ENCODE measurements at regions not wholly inside any gene's neighbourhood (a gene's known extent, or its start where the extent isn't known, plus 50 kb on each side); places are given as distances from the start of the nearest gene placed in this dataset.

GRCh38 chr2:103734911-103735310, 973.1 kb downstream of the TMEM182 start:
- DNase-seq = no peak
- in situ Hi-C loops (cut with MboI; ENCODE audit: low pct_unique_long_range_greater_than_20kb, low sequenced_read_pairs) = no loop called here

- no peak for DNase-seq
These were observed 976.3 kb downstream of the TMEM182 start for GRCh38 chr2:103738108-103738507.

DNA sequence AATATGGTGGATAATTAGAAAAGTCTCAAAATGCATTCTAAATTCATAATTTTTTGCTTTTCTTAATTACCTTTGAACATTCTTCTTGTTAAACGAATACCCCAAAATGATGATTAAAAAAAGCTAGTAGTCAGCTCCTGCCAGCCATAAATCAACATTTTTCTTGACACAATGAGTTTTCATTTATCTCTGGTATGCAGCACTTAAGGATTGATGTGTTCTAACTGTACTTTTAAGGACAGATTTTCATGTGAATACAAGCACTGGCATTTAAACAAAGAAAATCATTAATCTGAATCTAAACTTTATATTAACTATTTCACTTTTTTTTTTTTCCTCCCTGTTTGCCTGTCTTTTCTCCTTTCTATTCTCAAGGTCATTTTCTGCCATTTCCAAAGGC, 976.8 kb downstream of the TMEM182 start:
- in situ Hi-C loops (cut with MboI; ENCODE audit: low pct_unique_long_range_greater_than_20kb, low sequenced_read_pairs) = no loop called here
- no peak for DNase-seq

More at GRCh38 chr2:103738108-103738507, 976.3 kb downstream of the TMEM182 start:
- in situ Hi-C loops (cut with MboI; ENCODE audit: low pct_unique_long_range_greater_than_20kb, low sequenced_read_pairs) = no loop called here

GRCh38 chr2:103739186-103739585, 977.4 kb downstream of the TMEM182 start:
- DNase-seq = no peak

GRCh38 chr2:103739921-103740320, 978.1 kb downstream of the TMEM182 start:
- no peak for DNase-seq
- in situ Hi-C loops (cut with MboI; ENCODE audit: low pct_unique_long_range_greater_than_20kb, low sequenced_read_pairs) = no loop called here

More at GRCh38 chr2:103739186-103739585, 977.4 kb downstream of the TMEM182 start:
- in situ Hi-C loops (cut with MboI; ENCODE audit: low pct_unique_long_range_greater_than_20kb, low sequenced_read_pairs) = no loop called here

- no peak for DNase-seq
- in situ Hi-C loops (cut with MboI; ENCODE audit: low pct_unique_long_range_greater_than_20kb, low sequenced_read_pairs) = no loop called here
These were observed 978.8 kb downstream of the TMEM182 start for GRCh38 chr2:103740631-103741030.

GRCh38 chr2:103743195-103743594, 981.4 kb downstream of the TMEM182 start:
- no peak for DNase-seq
- in situ Hi-C loops (cut with MboI; ENCODE audit: low pct_unique_long_range_greater_than_20kb, low sequenced_read_pairs) = no loop called here

DNA sequence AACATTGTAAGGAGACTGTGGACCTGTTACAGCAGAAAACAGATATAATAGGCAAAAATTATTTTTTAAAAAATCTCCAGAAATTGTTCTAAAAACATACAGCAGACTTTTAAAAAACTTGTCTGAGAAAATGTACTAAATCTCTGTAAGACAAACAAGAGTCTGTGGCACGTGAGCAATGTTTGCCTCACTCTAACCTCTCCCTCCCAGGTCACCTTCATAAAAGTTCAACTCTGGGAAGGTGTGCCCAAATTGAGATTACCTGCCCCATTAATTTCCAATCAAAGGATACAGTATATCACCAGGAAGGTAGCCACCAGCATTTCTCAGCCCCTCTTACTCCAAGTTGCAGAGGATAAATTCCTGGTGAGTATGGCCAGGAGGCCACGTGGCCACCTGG, 992.7 kb downstream of the TMEM182 start:
- in situ Hi-C loops (cut with MboI; ENCODE audit: low pct_unique_long_range_greater_than_20kb, low sequenced_read_pairs) = no loop called here
- DNase-seq = no peak

GRCh38 chr2:103773884-103774283, 1012.1 kb downstream of the TMEM182 start:
- no peak for DNase-seq
- in situ Hi-C loops (cut with MboI; ENCODE audit: low pct_unique_long_range_greater_than_20kb, low sequenced_read_pairs) = no loop called here

DNA sequence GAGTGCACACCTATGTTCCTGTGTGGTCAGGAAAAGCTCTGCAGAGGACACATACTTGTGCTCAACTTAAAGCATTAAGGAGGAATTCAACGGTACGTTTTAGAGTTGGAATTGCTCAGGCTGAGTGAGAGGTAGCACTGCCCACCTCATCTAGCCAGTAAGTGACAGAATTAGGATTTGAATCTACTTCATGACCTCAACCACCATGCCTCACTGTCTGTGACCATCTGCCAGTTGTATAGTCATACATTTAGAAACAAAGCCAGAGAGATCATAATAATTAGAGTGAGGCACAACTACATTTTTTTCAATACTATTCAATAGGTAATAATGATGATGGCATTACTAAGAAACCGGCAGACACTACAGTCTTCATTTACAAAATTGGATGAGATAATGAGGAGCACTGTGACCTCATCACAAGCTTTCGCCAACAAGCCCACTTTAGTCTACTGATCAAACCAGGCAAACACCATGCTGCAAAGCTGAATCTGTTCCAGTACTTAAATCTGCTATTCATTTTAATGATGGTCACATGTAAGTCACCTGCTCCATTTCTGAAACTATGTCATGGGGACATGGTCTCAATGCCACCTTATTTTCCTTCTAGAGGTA, 1018.4 kb downstream of the TMEM182 start:
- in situ Hi-C loops (cut with MboI; ENCODE audit: low pct_unique_long_range_greater_than_20kb, low sequenced_read_pairs) = no loop called here
- DNase-seq = no peak

DNA sequence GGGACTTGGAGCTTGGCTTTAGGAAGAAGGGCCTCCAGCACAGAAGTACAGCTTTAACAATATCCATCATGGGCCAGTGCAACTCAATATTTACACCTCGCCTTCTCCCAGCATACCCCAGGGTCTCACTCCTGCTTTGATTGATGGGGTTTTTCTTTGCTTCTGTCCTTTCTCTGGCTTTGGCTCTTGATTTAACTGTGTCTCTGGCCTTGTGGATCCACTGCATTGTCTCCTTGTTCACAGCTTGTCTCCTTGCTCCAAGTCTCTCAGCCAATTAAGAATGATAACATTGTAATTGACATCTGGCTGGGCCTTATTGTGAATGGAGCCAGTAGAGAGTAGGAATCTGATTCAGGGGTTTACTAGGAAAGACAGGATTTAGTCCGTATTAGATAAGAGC, 1019.5 kb downstream of the TMEM182 start:
- no peak for DNase-seq
- in situ Hi-C loops (cut with MboI; ENCODE audit: low pct_unique_long_range_greater_than_20kb, low sequenced_read_pairs) = no loop called here

DNA sequence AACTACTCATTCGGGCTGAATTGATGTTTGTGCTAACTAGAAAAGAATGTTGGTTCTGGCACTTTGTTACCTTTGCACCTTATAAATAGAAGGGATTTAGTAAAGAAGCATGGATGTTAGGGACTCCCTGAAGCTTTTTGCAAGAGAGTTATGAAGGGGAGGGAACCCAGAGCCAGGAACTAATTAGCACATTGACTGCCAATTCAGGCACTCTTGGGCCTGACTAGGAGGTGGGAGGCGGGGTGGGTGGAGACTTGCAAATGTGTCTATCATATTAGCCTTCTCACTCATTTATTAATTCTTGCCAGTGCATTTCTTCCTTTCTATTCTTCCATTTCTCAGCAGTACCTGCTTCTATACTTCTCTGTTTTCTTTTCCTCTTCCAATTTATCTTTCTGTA, 1022.4 kb downstream of the TMEM182 start:
- in situ Hi-C loops (cut with MboI; ENCODE audit: low pct_unique_long_range_greater_than_20kb, low sequenced_read_pairs) = no loop called here
- no peak for DNase-seq

- no peak for DNase-seq
- in situ Hi-C loops (cut with MboI; ENCODE audit: low pct_unique_long_range_greater_than_20kb, low sequenced_read_pairs) = no loop called here
These were observed 1023.6 kb downstream of the TMEM182 start for GRCh38 chr2:103785432-103785831.

- in situ Hi-C loops (cut with MboI; ENCODE audit: low pct_unique_long_range_greater_than_20kb, low sequenced_read_pairs) = no loop called here
- no peak for DNase-seq
These were observed 1024.1 kb downstream of the TMEM182 start for GRCh38 chr2:103785956-103786355.

- DNase-seq = no peak
- in situ Hi-C loops (cut with MboI; ENCODE audit: low pct_unique_long_range_greater_than_20kb, low sequenced_read_pairs) = no loop called here
These were observed 1026.6 kb downstream of the TMEM182 start for GRCh38 chr2:103788389-103788788.

DNA sequence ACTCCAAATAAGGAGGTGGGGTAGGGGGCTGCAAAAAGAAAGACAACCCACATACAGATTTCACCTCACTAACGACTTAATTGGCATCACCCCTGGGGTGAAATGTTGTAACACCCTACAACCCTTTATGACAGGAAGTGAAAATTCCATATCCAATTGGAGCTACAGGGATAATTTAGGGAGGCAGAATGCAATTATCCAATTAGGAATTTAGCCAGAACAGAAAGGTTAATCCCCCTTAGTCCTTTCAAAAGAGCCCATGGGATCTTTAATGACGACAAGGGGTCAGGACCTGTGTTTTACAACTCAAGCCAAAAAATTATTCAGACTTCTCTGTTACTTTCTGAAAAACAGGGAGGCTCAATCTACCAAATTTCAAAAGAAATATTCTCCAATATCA, 1027.1 kb downstream of the TMEM182 start:
- in situ Hi-C loops (cut with MboI; ENCODE audit: low pct_unique_long_range_greater_than_20kb, low sequenced_read_pairs) = no loop called here
- DNase-seq = no peak

DNA sequence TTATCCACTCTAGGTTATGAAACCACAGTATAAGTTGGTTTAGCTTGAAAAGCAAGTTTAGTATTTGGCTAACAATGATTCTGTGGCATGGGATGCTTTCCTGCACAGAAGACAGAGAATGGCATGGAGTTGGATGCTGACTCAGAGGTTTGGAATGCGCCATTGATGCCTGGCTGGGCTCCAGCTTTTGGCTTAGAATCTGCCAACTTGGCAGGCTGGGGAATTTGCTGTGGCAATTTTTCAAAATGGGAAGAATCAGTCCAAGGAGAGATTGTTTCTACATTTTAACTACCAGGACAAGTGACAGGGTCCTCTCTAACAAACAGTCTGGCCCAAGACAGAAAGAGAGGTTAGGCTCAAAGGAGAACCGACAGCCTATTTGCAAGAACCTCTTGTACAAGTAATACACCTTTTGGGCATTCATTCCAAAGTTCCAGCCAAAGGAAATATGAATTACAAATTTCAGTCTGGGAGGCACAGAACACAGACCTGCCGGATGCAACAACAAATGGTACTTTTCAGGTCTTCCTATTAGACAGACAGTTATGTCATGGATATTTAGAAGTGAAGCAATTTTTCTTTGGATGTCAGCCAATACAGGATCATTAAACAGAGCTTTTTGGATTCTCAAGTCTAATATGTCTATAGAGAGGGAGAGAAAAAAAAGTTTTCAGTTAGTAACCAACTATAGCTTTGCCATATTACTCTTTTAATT, 1027.7 kb downstream of the TMEM182 start:
- in situ Hi-C loops (cut with MboI; ENCODE audit: low pct_unique_long_range_greater_than_20kb, low sequenced_read_pairs) = no loop called here
- no peak for DNase-seq

- DNase-seq = no peak
- in situ Hi-C loops (cut with MboI; ENCODE audit: low pct_unique_long_range_greater_than_20kb, low sequenced_read_pairs) = no loop called here
These were observed 1030.2 kb downstream of the TMEM182 start for GRCh38 chr2:103792042-103792441.

GRCh38 chr2:103798291-103798690, 1036.5 kb downstream of the TMEM182 start:
- no peak for DNase-seq
- in situ Hi-C loops (cut with MboI; ENCODE audit: low pct_unique_long_range_greater_than_20kb, low sequenced_read_pairs) = no loop called here

GRCh38 chr2:103804013-103804412, 1042.2 kb downstream of the TMEM182 start:
- in situ Hi-C loops (cut with MboI; ENCODE audit: low pct_unique_long_range_greater_than_20kb, low sequenced_read_pairs) = no loop called here
- no peak for DNase-seq

GRCh38 chr2:103805746-103806145, 1043.9 kb downstream of the TMEM182 start:
- no peak for DNase-seq
- in situ Hi-C loops (cut with MboI; ENCODE audit: low pct_unique_long_range_greater_than_20kb, low sequenced_read_pairs) = no loop called here
